Spleen (tissue), 11 donors: ENCODE measurements at regions not wholly inside any gene's neighbourhood (a gene's known extent, or its start where the extent isn't known, plus 50 kb on each side); places are given as distances from the start of the nearest gene placed in this dataset.

Source experiments
- DNase-seq: peaks from one replicate; pipeline ENCODE4 v3.0.0-alpha.2; 2020
- H3K27ac ChIP-seq, 8 donors: fragments of 200-600 bp; sonication (generic) in 7 of 8; 1 replicate in 4 of 8; 2 replicates in 4 of 8; pipeline versions ENCODE4 v1.5.0 to v1.8.0; 2016 to 2021; ENCODE audit warnings: inconsistent platforms in 4 of 8, mild to moderate bottlenecking in 4 of 8, moderate library complexity in 1 of 8
- H3K27me3 ChIP-seq, 7 donors: fragments of 200-600 bp; sonication (generic) in 6 of 7; replicated peaks in 1 of 7; 1 replicate in 4 of 7; 2 replicates in 3 of 7; pipeline versions ENCODE4 v1.5.0 to v1.8.0; 2016 to 2021; ENCODE audit warnings: inconsistent platforms in 3 of 7, mild to moderate bottlenecking in 1 of 7
- H3K36me3 ChIP-seq, 6 donors: fragments of 200-600 bp; sonication (generic) in 5 of 6; 1 replicate in 4 of 6; 2 replicates in 2 of 6; pipeline versions ENCODE4 v1.5.0 to v1.8.0; 2016 to 2021; ENCODE audit warnings: inconsistent platforms in 2 of 6
- H3K4me1 ChIP-seq, 6 donors: fragments of 200-600 bp; sonication (generic) in 5 of 6; 1 replicate in 3 of 6; 2 replicates in 3 of 6; pipeline versions ENCODE4 v1.5.0 to v1.8.0; 2016 to 2021; ENCODE audit warnings: inconsistent platforms in 3 of 6
- H3K4me3 ChIP-seq, 8 donors: fragments of 200-600 bp; sonication (generic) in 7 of 8; 1 replicate in 4 of 8; 2 replicates in 4 of 8; pipeline versions ENCODE4 v1.5.0 to v1.8.0; 2016 to 2021; ENCODE audit warnings: inconsistent platforms in 4 of 8, mild to moderate bottlenecking in 4 of 8, moderate library complexity in 2 of 8
- H3K9me3 ChIP-seq, 8 donors: fragments of 200-600 bp; sonication (generic) in 7 of 8; 1 replicate in 4 of 8; 2 replicates in 4 of 8; pipeline versions ENCODE4 v1.5.0 to v1.8.0; 2016 to 2021; ENCODE audit warnings: inconsistent platforms in 4 of 8
- CTCF ChIP-seq, 11 experiments: fragments of 200-600 bp in 7 of 11; fragments of 450-650 bp in 4 of 11; sonication (generic) in 4 of 11; IDR thresholded peaks in 8 of 11; conservative IDR thresholded peaks in 3 of 11; 1 replicate in 7 of 11; 2 replicates in 4 of 11; pipeline versions ENCODE4 v1.4.0 to v1.8.0; 2016 to 2021; ENCODE audit warnings: antibody characterized with exemption in 11 of 11, inconsistent platforms in 4 of 11, mild to moderate bottlenecking in 1 of 11
- POLR2A ChIP-seq, 3 donors: fragments of 450-650 bp; IDR thresholded peaks; one replicate each; pipeline ENCODE4 v1.5.1; 2017; ENCODE audit warnings: antibody characterized with exemption in 3 of 3, mild to moderate bottlenecking in 1 of 3
- POLR2AphosphoS5 ChIP-seq, 3 donors: sonication (generic); formaldehyde crosslinking; IDR thresholded peaks; one replicate each; pipeline ENCODE4 v1.5.1; 2017; ENCODE audit warnings: antibody characterized with exemption in 3 of 3
- WGBS, 5 donors: extraction: QIAGEN DNeasy Blood & Tissue Kit in 3 of 5; methylation state at CpG; one replicate each; pipeline versions ENCODE4 v1.1.5 to v1.1.7; 2013 to 2018; 5-methylcytosine and 5-hydroxymethylcytosine counted together
- intact Hi-C: fragments of 100-400 bp; cut with DNase I; formaldehyde crosslinking; loops from one replicate; pipeline ENCODE4 v1.15.0; 2023; ENCODE audit warnings: low total_unique reads
- donor health status: healthy with polysubstance abuse.
- donor health status: DM: no; HTN: no; CAD: no; lungs with moderate emphysema.
- donor health status: DM: no; HTN: no; CAD: no.
- donor health status: Bipolar disorder and iron deficiency.
- donor health status: healthy.
- donor health status: DM: no; HTN: no; CAD: no.
- donor health status: DM: yes; HTN: yes; CAD: no.

DNA sequence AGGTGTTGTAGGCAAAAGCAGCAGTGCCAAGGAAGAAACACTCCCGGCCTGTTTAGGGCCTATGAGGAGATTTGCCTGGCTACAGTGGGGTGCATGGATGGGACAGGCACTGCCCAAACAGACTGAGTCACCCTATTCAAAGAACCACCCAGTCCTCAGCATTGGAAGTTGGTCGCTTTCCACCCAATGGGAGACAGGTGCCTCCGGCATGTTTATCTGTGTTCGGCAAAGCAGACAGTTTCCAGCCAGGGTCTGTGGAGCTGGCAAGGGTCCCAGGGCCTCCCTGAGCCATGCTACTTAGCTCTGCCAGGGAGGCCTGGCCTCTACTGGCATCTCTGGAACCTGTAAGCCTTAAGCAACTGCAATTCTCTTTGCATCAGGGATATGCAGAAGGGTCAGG is 165.1 kb upstream of the ATP6AP2 start:
- Histone ChIP-seq H3K4me3 (no peak overlapping the region), H3K27ac (no peak overlapping the region), H3K36me3 (no peaks in the 10 kb centered on the region), H3K9me3 (no peaks in the 10 kb centered on the region), H3K4me1 (peaks cover 0 to 5% (median 0%) of the 10 kb centered on the region in 6 donors), H3K27me3 (no peaks in the 10 kb centered on the region)
- intact Hi-C loops, result no loop called here
- no peak for DNase-seq
- TF ChIP-seq CTCF (IDR thresholded peaks at IDR 0.05 in 8 of 11, conservative IDR thresholded peaks at IDR 0.05 in 3 of 11) (no peak), POLR2AphosphoS5 (IDR thresholded peaks at IDR 0.05) (no peak), POLR2A (IDR thresholded peaks at IDR 0.05) (no peak)
- WGBS, 5 donors, result 80 to 94% (median 91%) methylated on average over 1 to 4 of the region's 4 CpGs

DNA sequence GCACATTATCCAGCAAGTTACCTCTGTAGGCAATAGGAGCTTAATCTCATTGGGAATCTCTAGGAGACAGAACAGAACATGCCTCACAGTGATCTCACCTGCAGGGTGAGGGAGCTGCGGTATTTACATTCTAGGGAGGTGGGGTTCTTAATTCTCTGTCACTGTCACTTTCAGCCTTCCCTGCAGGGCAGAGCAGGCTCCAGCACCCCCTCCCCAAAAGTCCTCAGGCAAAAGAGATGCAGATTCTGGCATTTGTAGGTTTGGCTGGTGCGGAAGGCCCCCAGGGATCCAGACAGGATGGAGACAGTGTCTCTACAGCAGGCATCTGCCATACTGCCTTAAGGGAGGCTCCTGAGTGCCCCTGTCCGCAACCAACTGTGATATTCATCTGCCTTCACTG is 166.4 kb upstream of the ATP6AP2 start:
- H3K27ac ChIP-seq, result no peak overlapping the region
- intact Hi-C loops, result no loop called here
- DNase-seq, result no peak
- H3K4me3 ChIP-seq, result no peak overlapping the region
- no peaks in the 10 kb centered on the region for H3K27me3 ChIP-seq
- peaks cover 0 to 5% (median 0%) of the 10 kb centered on the region in 6 donors for H3K4me1 ChIP-seq
- TF ChIP-seq CTCF (IDR thresholded peaks at IDR 0.05 in 8 of 11, conservative IDR thresholded peaks at IDR 0.05 in 3 of 11) (no peak), POLR2AphosphoS5 (IDR thresholded peaks at IDR 0.05) (no peak), POLR2A (IDR thresholded peaks at IDR 0.05) (no peak)
- peaks cover 0 to 12% (median 5%) of the 10 kb centered on the region in 8 donors for H3K9me3 ChIP-seq
- WGBS, 5 donors, result 68 to 96% (median 88%) methylated on average over 2 to 3 of the region's 3 CpGs
- no peaks in the 10 kb centered on the region for H3K36me3 ChIP-seq

GRCh38 chrX:40411340-40412111 is 169.2 kb upstream of the ATP6AP2 start:
- 52 to 89% (median 74%) methylated on average over 5 to 8 of the region's 8 CpGs for WGBS, 5 donors
- TF ChIP-seq CTCF (IDR thresholded peaks at IDR 0.05 in 8 of 11, conservative IDR thresholded peaks at IDR 0.05 in 3 of 11) (no peak), POLR2AphosphoS5 (IDR thresholded peaks at IDR 0.05) (no peak), POLR2A (IDR thresholded peaks at IDR 0.05) (no peak)

DNA sequence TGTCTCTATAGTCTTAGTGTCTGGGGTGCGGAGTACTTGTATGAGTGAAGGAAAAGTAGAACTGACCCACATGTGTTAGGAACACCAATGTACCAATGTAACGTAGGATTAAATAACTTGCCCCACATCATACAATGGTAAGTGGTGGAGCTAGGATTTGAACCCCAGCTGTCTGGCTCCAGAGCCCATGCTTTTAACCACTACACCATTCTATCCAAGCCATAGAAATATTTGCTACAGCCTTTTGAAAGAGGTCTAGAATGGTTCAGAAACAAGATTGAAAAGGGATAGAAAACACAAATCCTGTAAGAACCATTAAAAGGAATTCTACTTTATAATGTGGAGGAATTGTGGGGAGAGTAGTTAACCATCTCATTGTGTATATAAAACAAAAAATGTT is 169.9 kb upstream of the ATP6AP2 start:
- H3K36me3 ChIP-seq, result no peaks in the 10 kb centered on the region
- no peak overlapping the region for H3K4me3 ChIP-seq
- DNase-seq, result no peak
- WGBS, 5 donors, result 90 to 98% (median 94%) methylated on average over 2 of the region's 2 CpGs
- TF ChIP-seq POLR2AphosphoS5 (IDR thresholded peaks at IDR 0.05) (no peak), CTCF (IDR thresholded peaks at IDR 0.05 in 8 of 11, conservative IDR thresholded peaks at IDR 0.05 in 3 of 11) (no peak), POLR2A (IDR thresholded peaks at IDR 0.05) (no peak)
- no peaks in the 10 kb centered on the region for H3K27me3 ChIP-seq
- H3K9me3 ChIP-seq, result peaks cover 0 to 30% (median 11%) of the 10 kb centered on the region in 8 donors
- intact Hi-C loops, result no loop called here
- H3K27ac ChIP-seq, result no peak overlapping the region
- peaks cover 0 to 9% (median 0%) of the 10 kb centered on the region in 6 donors for H3K4me1 ChIP-seq

More at GRCh38 chrX:40411340-40412111, 169.2 kb upstream of the ATP6AP2 start:
- DNase-seq, result no peak
- no peaks in the 10 kb centered on the region for H3K27me3 ChIP-seq
- H3K4me3 ChIP-seq, result no peak overlapping the region
- H3K27ac ChIP-seq, result no peak overlapping the region
- H3K36me3 ChIP-seq, result no peaks in the 10 kb centered on the region
- peaks cover 0 to 4% (median 0%) of the 10 kb centered on the region in 6 donors for H3K4me1 ChIP-seq
- intact Hi-C loops, result no loop called here
- H3K9me3 ChIP-seq, result peaks cover 0 to 30% (median 11%) of the 10 kb centered on the region in 8 donors
